ENCODE measurements at regions not wholly inside any gene's neighbourhood (a gene's known extent, or its start where the extent isn't known, plus 50 kb on each side); places are given as distances from the start of the nearest gene placed in this dataset.
A peak's percentile ranks its signal among the peaks of the same experiment; 100 is the strongest.

DNA sequence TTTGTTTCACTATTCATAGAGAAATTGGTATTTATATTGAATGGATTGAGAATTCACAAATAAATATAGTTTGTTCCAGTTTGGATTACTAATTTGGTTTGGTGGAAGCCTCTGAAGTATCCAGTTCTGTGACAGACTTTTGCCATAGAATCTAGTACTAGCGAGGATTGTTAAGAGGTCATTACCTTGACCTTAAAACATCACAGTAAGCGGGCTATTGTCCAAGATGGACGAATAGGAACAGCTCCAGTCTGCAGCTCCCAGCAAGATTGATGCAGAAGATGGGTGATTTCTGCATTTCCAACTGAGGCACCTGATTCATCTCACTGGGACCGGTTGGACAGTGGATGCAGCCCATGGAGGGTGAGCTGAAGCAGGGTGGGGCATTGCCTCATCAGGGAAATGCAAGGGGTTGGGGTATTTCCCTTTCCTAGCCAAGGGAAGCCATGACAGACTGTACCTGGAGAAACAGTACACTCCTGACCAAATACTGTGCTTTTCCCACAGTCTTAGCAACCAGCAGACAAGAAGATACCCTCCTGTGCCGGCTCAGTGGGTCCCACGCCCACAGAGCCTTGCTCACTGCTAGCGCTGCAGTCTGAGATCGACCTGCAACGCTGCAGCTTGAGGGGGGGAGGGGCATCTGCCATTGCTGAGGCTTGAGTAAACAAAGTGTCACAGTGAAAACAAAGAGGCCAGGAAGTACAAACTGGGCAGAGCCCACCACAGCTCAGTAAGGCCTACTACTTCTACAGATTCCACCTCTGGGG is 66.4 kb upstream of the NEDD9 start:
- TF ChIP-seq, protein P1, sequence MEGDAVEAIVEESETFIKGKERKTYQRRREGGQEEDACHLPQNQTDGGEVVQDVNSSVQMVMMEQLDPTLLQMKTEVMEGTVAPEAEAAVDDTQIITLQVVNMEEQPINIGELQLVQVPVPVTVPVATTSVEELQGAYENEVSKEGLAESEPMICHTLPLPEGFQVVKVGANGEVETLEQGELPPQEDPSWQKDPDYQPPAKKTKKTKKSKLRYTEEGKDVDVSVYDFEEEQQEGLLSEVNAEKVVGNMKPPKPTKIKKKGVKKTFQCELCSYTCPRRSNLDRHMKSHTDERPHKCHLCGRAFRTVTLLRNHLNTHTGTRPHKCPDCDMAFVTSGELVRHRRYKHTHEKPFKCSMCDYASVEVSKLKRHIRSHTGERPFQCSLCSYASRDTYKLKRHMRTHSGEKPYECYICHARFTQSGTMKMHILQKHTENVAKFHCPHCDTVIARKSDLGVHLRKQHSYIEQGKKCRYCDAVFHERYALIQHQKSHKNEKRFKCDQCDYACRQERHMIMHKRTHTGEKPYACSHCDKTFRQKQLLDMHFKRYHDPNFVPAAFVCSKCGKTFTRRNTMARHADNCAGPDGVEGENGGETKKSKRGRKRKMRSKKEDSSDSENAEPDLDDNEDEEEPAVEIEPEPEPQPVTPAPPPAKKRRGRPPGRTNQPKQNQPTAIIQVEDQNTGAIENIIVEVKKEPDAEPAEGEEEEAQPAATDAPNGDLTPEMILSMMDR (IDR thresholded peaks at IDR 0.05), result no peak
- peak in 1 of 3 donors; percentile 20 for TF ChIP-seq POLR2AphosphoS5 (IDR thresholded peaks at IDR 0.05)

Data from stomach (tissue), 4 donors.